ENCODE measurements at regions not wholly inside any gene's neighbourhood (a gene's known extent, or its start where the extent isn't known, plus 50 kb on each side); places are given as distances from the start of the nearest gene placed in this dataset.
"Not testable (repeated sequence)": the region's sequence is repeated elsewhere in the genome, so short reads cannot be mapped to it uniquely, and the experiment has no call there.

DNA sequence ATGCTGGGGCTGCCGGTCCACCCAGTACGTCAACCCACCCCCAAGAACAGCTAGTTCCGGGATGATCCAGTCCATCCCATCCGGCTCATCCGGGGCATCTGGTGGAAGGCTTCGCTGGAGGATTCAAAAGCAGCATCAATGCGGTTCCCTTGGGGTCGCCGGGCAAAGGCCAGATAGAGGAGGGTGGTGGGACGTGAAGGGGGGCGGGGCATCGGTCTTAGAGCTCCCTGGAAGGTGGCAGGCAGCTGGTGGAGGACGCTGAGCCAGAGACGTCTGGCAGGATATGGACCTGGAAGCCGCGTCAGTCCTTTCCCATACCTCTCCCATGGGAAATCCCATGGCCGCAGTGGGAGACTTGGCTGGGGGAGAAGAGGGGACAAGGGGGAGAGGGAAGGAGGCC, 1500.8 kb upstream of the DEFB115 start:
- H3K27ac ChIP-seq = no peak overlapping the region
- TF ChIP-seq ZFX (IDR thresholded peaks at IDR 0.05; ENCODE audit: borderline replicate concordance) (no peak), CTCF (IDR thresholded peaks at IDR 0.05) (no peak)

GRCh38 chr20:29761621-29762385, 1495.7 kb upstream of the DEFB115 start:
- H3K27ac ChIP-seq = not testable (repeated sequence)

GRCh38 chr20:29762620-29763019, 1494.8 kb upstream of the DEFB115 start:
- TF ChIP-seq ZFX (IDR thresholded peaks at IDR 0.05; ENCODE audit: borderline replicate concordance) (no peak), CTCF (IDR thresholded peaks at IDR 0.05) (no peak)
- H3K27ac ChIP-seq = no peak overlapping the region

- no peak for TF ChIP-seq CTCF (IDR thresholded peaks at IDR 0.05)
- no peak for TF ChIP-seq ZFX (IDR thresholded peaks at IDR 0.05; ENCODE audit: borderline replicate concordance)
- H3K27ac ChIP-seq = no peak overlapping the region
These were observed 1493.5 kb upstream of the DEFB115 start for GRCh38 chr20:29763821-29764511.

GRCh38 chr20:29764922-29765610, 1492.4 kb upstream of the DEFB115 start:
- H3K27ac ChIP-seq = not testable (repeated sequence)
- peak; percentile 75 for TF ChIP-seq CTCF (IDR thresholded peaks at IDR 0.05)

DNA sequence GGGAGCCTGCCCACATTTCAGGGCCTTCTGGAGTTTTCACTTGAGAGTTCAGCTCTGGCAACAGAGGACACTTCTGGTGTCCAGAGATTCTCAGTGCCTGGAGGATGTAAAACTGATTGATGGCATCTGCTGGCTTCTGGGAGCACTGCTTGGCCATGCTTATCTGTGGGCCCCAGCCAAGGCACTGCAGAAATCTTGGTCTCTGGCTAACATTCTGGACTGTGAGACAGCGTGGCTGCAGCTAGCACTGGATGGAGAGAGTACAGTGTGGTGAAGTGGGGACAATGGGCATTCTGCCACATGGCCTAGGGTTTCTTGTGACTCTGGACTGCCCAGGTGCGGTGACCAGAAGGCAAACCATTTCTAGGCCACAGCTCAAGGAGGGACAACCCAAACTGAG, 1479.4 kb upstream of the DEFB115 start:
- H3K27ac ChIP-seq = not testable (repeated sequence)

DNA sequence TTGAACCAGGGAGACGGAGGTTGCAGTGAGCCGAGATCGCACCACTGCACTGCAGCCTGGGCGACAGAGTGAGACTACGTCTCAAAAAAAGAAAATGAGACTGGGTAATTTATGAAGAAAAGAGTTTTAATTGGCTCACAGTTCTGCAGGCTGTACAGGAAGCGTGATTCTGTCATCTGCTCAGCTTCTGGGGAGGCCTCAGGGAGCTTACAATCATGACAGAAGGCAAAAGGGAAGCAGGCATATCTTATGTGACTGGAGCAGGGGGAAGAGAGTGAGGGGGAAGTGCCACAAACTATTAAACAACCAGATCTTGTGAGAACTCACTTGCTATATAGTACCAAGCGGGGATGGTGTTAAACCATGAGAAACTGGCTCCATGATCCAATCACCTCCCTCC, 1476.2 kb upstream of the DEFB115 start:
- not testable (repeated sequence) for H3K27ac ChIP-seq

DNA sequence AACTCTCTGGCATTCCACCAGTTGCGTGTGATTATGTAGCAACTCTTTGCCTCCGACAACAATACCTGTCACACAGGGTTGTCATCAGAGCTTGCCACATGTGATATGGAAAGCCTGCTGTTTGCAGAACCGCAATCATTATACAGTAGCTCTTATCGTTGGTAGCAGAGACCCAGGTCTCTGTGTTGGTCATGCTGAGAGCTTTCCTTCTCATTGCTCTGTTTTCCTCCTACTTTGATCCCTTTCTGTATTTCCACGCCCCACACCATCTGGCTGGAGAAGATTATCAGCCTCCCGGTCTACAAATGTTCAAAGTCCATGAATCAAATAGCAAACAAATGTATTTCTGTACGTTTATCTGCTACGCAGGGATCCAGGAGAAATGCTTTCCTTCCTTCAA, 1475.6 kb upstream of the DEFB115 start:
- H3K27ac ChIP-seq = not testable (repeated sequence)

GRCh38 chr20:29787456-29787855, 1470.0 kb upstream of the DEFB115 start:
- not testable (repeated sequence) for H3K27ac ChIP-seq

DNA sequence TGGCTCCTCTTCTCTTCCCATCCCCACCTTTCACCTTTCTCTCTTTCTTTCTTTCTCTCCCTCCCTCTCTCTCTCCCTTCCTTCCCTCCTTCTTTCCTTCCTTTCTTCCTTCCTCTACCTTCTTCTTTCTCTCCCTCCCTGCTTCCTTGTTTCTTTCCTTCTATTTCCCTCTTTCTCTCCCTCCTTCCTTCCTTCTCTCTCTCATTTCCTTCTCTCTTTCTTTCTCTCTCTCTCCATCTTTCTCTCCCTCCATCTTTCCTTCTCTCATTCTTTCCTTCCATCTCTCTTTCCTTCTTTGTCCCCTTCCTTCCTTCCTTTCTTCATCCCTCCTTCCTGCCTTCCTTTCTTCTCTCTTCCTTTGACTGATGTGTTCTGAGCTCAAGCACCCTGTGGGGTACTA, 1467.0 kb upstream of the DEFB115 start:
- no peak for TF ChIP-seq CTCF (IDR thresholded peaks at IDR 0.05)
- no peak for TF ChIP-seq ZFX (IDR thresholded peaks at IDR 0.05; ENCODE audit: borderline replicate concordance)
- no peak overlapping the region for H3K27ac ChIP-seq

- not testable (repeated sequence) for H3K27ac ChIP-seq
These were observed 1426.0 kb upstream of the DEFB115 start for GRCh38 chr20:29831508-29831907.

DNA sequence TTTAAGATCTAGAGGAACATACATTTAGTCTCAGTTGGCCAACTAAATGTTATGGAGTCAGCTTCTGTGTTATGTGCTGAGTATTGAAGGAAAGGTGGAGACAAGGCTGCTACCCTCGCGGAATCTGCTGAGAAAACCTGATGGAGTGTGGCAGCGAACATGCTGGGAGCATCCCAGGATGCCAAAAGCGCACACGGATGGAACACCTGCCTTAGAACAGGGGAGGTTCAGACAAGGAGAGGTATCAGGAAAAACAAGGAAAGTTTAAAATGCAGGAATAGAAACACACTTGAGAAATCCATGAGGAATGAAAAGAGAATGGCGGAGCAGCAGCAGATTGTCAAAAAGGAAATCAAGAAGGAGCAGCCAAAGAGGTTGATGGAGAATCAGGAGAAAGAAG, 1389.5 kb upstream of the DEFB115 start:
- not testable (repeated sequence) for H3K27ac ChIP-seq

- not testable (repeated sequence) for H3K27ac ChIP-seq
These were observed 1388.8 kb upstream of the DEFB115 start for GRCh38 chr20:29868688-29869087.

GRCh38 chr20:29871816-29872215, 1385.6 kb upstream of the DEFB115 start:
- H3K27ac ChIP-seq = not testable (repeated sequence)
